Endothelial cell of umbilical vein (primary cell): ENCODE measurements at regions not wholly inside any gene's neighbourhood (a gene's known extent, or its start where the extent isn't known, plus 50 kb on each side); places are given as distances from the start of the nearest gene placed in this dataset.

ENCODE experiments used
- BruUV-seq: library from RNA; stranded (reverse); fragments of 400-500 nt; replicated peaks from 2 replicates; lab custom pipeline; 2021; lab: Mats Ljungman, UMichigan
- CTCF ChIA-PET: fragments of 300-600, 350-600 bp; sonication (Branson Sonifier 250); formaldehyde crosslinking; loops from one replicate; lab custom pipeline; 2021; ENCODE audit warnings: antibody characterized with exemption, inconsistent platforms; lab: Charles Lee
- POLR2A ChIA-PET: fragments of 300-600, 350-600 bp; sonication (Branson Sonifier 250); formaldehyde crosslinking; loops from one replicate; lab custom pipeline; 2021; ENCODE audit warnings: antibody characterized with exemption, inconsistent platforms; lab: Charles Lee
- DNase-seq: peaks from one replicate; pipeline ENCODE4 v3.0.0-alpha.2; 2011; ENCODE audit warnings: low read depth, low spot score
- FAIRE-seq: peaks from 2 replicates; lab custom pipeline; 2011; peaks lifted over from hg19 to GRCh38; lab: Jason Lieb, UNC
- H2AFZ ChIP-seq: 2 replicates; pipeline ENCODE4 v1.6.0; 2012; ENCODE audit warnings: low read depth, low read length, control low read depth, inconsistent platforms
- H3K27ac ChIP-seq: 2 replicates; pipeline ENCODE4 v1.5.1; 2011; ENCODE audit warnings: low read depth, mild to moderate bottlenecking, control low read depth, low read length, moderate library complexity; ENCODE audit not compliant: insufficient read depth
- H3K27me3 ChIP-seq, 2 experiments: 2 replicates each; pipeline versions ENCODE4 v1.6.0 to v1.6.1; 2011; ENCODE audit warnings: low read length in 2 of 2, mixed read lengths in 1 of 2; ENCODE audit not compliant: control insufficient read depth in 2 of 2, insufficient read depth in 2 of 2
- H3K36me3 ChIP-seq, 2 experiments: 2 replicates in 1 of 2; 3 replicates in 1 of 2; pipeline ENCODE4 v1.5.1; 2011; ENCODE audit warnings: low read length in 2 of 2, mild to moderate bottlenecking in 1 of 2, moderate library complexity in 1 of 2; ENCODE audit not compliant: control insufficient read depth in 2 of 2, insufficient read depth in 2 of 2; ENCODE audit errors: extremely low read depth in 1 of 2
- H3K4me1 ChIP-seq: 3 replicates; pipeline ENCODE4 v1.5.1; 2011; ENCODE audit warnings: mild to moderate bottlenecking, low read length; ENCODE audit not compliant: control insufficient read depth, insufficient read depth; ENCODE audit errors: extremely low read depth
- H3K4me2 ChIP-seq: 2 replicates; pipeline ENCODE4 v1.6.1; 2011; ENCODE audit warnings: low read length, control low read depth, mixed read lengths; ENCODE audit not compliant: insufficient read depth
- H3K4me3 ChIP-seq, 3 experiments: fragments of 200-600 bp in 1 of 3; sonication (generic), shearing (Covaris generic) in 1 of 3; replicated peaks in 1 of 3; 2 replicates each; pipeline ENCODE4 v1.5.1; 2011 to 2016; ENCODE audit warnings: control low read depth in 3 of 3, low read length in 3 of 3, mild to moderate bottlenecking in 2 of 3, inconsistent platforms in 1 of 3, low read depth in 1 of 3, moderate library complexity in 1 of 3; ENCODE audit not compliant: insufficient read depth in 1 of 3
- H3K79me2 ChIP-seq: 2 replicates; pipeline ENCODE4 v1.6.0; 2012; ENCODE audit warnings: low read length, inconsistent platforms; ENCODE audit not compliant: control insufficient read depth, insufficient read depth
- H3K9ac ChIP-seq: replicated peaks from 2 replicates; pipeline ENCODE3; 2011; ENCODE audit warnings: low read length, control low read depth; ENCODE audit not compliant: insufficient read depth; ENCODE audit errors: extremely low read depth
- H3K9me1 ChIP-seq: replicated peaks from 3 replicates; pipeline ENCODE4 v1.6.0; 2011; ENCODE audit warnings: mild to moderate bottlenecking, low read length; ENCODE audit not compliant: control insufficient read depth, insufficient read depth; ENCODE audit errors: extremely low read depth
- H3K9me3 ChIP-seq: replicated peaks from 2 replicates; pipeline ENCODE4 v1.5.1; 2012; ENCODE audit warnings: low read length, inconsistent platforms; ENCODE audit not compliant: control insufficient read depth, insufficient read depth
- H4K20me1 ChIP-seq: replicated peaks from 2 replicates; pipeline ENCODE3; 2011; ENCODE audit warnings: mild to moderate bottlenecking, low read length; ENCODE audit not compliant: control insufficient read depth, insufficient read depth; ENCODE audit errors: extremely low read depth
- EZH2 ChIP-seq: IDR thresholded peaks from 2 replicates; pipeline ENCODE4 v1.6.1; 2012; ENCODE audit warnings: borderline replicate concordance, low read depth, mild to moderate bottlenecking, moderate library complexity, low read length, inconsistent platforms; ENCODE audit not compliant: severe bottlenecking
- FOS ChIP-seq: IDR thresholded peaks from 2 replicates; pipeline ENCODE4 v1.6.1; 2011; ENCODE audit warnings: mild to moderate bottlenecking, low read length, moderate library complexity, borderline replicate concordance; ENCODE audit not compliant: insufficient read depth
- GATA2 ChIP-seq: IDR thresholded peaks from 2 replicates; pipeline ENCODE4 v1.7.0; 2011; ENCODE audit warnings: low read depth, mild to moderate bottlenecking, moderate library complexity, mixed read lengths, low read length; ENCODE audit not compliant: insufficient read length, insufficient read depth
- JUN ChIP-seq: IDR thresholded peaks from 2 replicates; pipeline ENCODE4 v1.6.1; 2011; ENCODE audit warnings: borderline replicate concordance, low read depth; ENCODE audit not compliant: insufficient read length, insufficient read depth
- MYC ChIP-seq: IDR thresholded peaks from one replicate; pipeline ENCODE4 v1.6.1; 2011; ENCODE audit warnings: mild to moderate bottlenecking, low read depth, low read length
- POLR2A ChIP-seq: IDR thresholded peaks from 2 replicates; pipeline ENCODE4 v1.6.1; 2012; ENCODE audit warnings: low read depth, mild to moderate bottlenecking, control low read depth, low read length
- POLR2AphosphoS5 ChIP-seq: IDR thresholded peaks from 2 replicates; pipeline ENCODE4 v1.6.1; 2012; ENCODE audit warnings: low read depth, mild to moderate bottlenecking, control low read depth, low read length, moderate library complexity; ENCODE audit not compliant: insufficient read depth
- dilution Hi-C: fragments of 300-500 bp; cut with MboI; formaldehyde crosslinking; loops from one replicate; pipeline ENCODE4 v1.15.0; 2019; ENCODE audit warnings: low sequenced_read_pairs; ENCODE audit not compliant: extremely low pct_ligation_motif_present
- intact Hi-C: fragments of 100-400 bp; cut with micrococcal nuclease; formaldehyde crosslinking; loops from one replicate; pipeline ENCODE4 v1.10.0; 2022
- TF ChIP-seq, protein P1 (sequence below), 2 donors: IDR thresholded peaks; 1 replicate in 1 of 2; 2 replicates in 1 of 2; pipeline ENCODE4 v1.5.1; 2011; ENCODE audit warnings: low read length in 2 of 2, mild to moderate bottlenecking in 2 of 2, moderate library complexity in 2 of 2, control low read depth in 1 of 2, inconsistent platforms in 1 of 2, low read depth in 1 of 2; ENCODE audit not compliant: insufficient read depth in 1 of 2; ENCODE audit errors: extremely low read depth in 1 of 2
- TF ChIP-seq, protein P2 (sequence below): IDR thresholded peaks from 2 replicates; pipeline ENCODE4 v1.6.1; 2011; ENCODE audit not compliant: insufficient read depth, insufficient read length

DNA sequence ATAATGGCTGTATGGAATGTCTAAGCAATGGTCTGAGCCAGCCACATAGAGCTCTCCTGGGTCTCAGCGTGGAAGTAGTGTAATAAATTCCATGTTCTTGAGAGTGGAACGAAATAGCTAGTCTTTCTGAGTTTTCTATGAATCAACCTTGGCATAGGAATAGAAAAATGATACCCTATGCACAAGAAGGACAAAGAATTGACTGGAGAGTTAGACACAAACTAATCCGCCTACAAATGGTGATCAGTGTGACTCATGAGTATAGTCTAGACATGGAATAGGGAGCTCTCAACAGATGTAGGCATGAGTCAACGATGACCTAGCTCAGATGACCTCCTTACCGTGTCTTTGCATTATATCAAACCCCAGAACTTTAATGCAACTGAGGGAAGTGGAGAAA, 256.8 kb upstream of the GRIN3A start:
- H3K4me1 ChIP-seq, result no peaks in the 10 kb centered on the region
- no peaks in the 10 kb centered on the region for H3K9me1 ChIP-seq
- H3K9me3 ChIP-seq, result no peaks in the 10 kb centered on the region
- H2AFZ ChIP-seq, result no peak overlapping the region
- H4K20me1 ChIP-seq, result no peaks in the 10 kb centered on the region
- H3K9ac ChIP-seq, result no peak overlapping the region
- H3K36me3 ChIP-seq, result no peaks in the 10 kb centered on the region
- no peak overlapping the region for H3K4me2 ChIP-seq
- ChIA-PET POLR2A (no interaction called here), CTCF (no interaction called here)
- no peaks in the 10 kb centered on the region for H3K27me3 ChIP-seq
- intact Hi-C loops, result no loop called here
- TF ChIP-seq MYC (no peak), POLR2A (no peak), JUN (no peak), FOS (no peak), POLR2AphosphoS5 (no peak), EZH2 (no peak), GATA2 (no peak)
- TF ChIP-seq, protein P1, sequence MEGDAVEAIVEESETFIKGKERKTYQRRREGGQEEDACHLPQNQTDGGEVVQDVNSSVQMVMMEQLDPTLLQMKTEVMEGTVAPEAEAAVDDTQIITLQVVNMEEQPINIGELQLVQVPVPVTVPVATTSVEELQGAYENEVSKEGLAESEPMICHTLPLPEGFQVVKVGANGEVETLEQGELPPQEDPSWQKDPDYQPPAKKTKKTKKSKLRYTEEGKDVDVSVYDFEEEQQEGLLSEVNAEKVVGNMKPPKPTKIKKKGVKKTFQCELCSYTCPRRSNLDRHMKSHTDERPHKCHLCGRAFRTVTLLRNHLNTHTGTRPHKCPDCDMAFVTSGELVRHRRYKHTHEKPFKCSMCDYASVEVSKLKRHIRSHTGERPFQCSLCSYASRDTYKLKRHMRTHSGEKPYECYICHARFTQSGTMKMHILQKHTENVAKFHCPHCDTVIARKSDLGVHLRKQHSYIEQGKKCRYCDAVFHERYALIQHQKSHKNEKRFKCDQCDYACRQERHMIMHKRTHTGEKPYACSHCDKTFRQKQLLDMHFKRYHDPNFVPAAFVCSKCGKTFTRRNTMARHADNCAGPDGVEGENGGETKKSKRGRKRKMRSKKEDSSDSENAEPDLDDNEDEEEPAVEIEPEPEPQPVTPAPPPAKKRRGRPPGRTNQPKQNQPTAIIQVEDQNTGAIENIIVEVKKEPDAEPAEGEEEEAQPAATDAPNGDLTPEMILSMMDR (IDR thresholded peaks at IDR 0.05; ENCODE audit: extremely low read depth in 1 of 2, insufficient read depth in 1 of 2, low read depth in 1 of 2, low read length in 2 of 2), result no peak
- TF ChIP-seq, protein P2, sequence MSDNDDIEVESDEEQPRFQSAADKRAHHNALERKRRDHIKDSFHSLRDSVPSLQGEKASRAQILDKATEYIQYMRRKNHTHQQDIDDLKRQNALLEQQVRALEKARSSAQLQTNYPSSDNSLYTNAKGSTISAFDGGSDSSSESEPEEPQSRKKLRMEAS, result no peak
- DNase-seq (no peak), FAIRE-seq (no peak)
- dilution Hi-C loops, result no loop called here
- H3K79me2 ChIP-seq, result no peaks in the 10 kb centered on the region
- H3K27ac ChIP-seq, result no peak overlapping the region
- no TSS peak for BruUV-seq
- H3K4me3 ChIP-seq, result no peak overlapping the region
